Endometrium (tissue), 2 donors: ENCODE measurements at regions not wholly inside any gene's neighbourhood (a gene's known extent, or its start where the extent isn't known, plus 50 kb on each side); places are given as distances from the start of the nearest gene placed in this dataset.

ENCODE experiments used
- FAIRE-seq: peaks from 2 replicates; lab custom pipeline; 2012; peaks lifted over from hg19 to GRCh38; lab: Jason Lieb, UNC
- donor health status: control.
- donor health status: control.

GRCh38 chr11:127058524-127058923 lies 58.0 kb upstream of the KIRREL3 start:
- FAIRE-seq: no peak

DNA sequence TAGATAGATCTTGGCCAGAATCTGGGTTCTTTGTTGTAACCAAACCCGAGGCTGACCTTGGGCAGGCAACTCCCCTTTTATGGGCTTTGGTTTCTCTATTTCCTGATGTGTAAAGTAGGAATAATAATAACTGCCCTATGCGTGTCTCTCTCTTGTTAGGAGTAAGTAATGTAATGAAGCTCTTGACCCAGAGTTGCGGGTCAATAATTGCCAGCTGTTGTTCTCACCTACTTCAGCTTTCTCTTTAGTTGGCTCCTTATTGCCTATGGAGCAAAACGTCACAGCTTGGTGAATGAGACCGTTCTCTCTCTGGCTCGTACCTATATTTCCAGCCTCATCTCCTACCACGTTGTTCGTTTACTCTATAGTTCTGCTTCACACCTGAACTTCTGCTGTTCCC lies 56.6 kb upstream of the KIRREL3 start:
- FAIRE-seq: no peak

GRCh38 chr11:127056338-127056971 lies 55.9 kb upstream of the KIRREL3 start:
- no peak for FAIRE-seq

- no peak for FAIRE-seq
Observed at GRCh38 chr11:127055236-127055635, 54.7 kb upstream of the KIRREL3 start.

GRCh38 chr11:127054153-127054552 lies 53.6 kb upstream of the KIRREL3 start:
- FAIRE-seq: no peak

- no peak for FAIRE-seq
Observed at GRCh38 chr11:127052404-127052803, 51.8 kb upstream of the KIRREL3 start.
